Right lobe of liver (tissue), 6 donors: ENCODE measurements at regions not wholly inside any gene's neighbourhood (a gene's known extent, or its start where the extent isn't known, plus 50 kb on each side); places are given as distances from the start of the nearest gene placed in this dataset.

ENCODE experiments used
- ATAC-seq, 4 donors: fragments of 200-7000 bp; cut with Tn5 transposase; one replicate each; pipeline ENCODE4 v1.9.1; 2020; ENCODE audit warnings: mild to moderate bottlenecking in 4 of 4, moderate library complexity in 4 of 4
- DNase-seq, 3 donors: peaks; one replicate each; pipeline ENCODE4 v3.0.0-alpha.2; 2020
- H3K27ac ChIP-seq, 3 donors: fragments of 200-600 bp; one replicate each; pipeline ENCODE4 v1.8.0; 2022
- H3K27me3 ChIP-seq, 2 donors: fragments of 200-600 bp; one replicate each; pipeline ENCODE4 v1.8.0; 2022
- H3K36me3 ChIP-seq, 4 donors: fragments of 200-600 bp; sonication (generic) in 1 of 4; one replicate each; pipeline versions ENCODE4 v1.5.1 to v1.8.0; 2017 to 2022; ENCODE audit warnings: control low read depth in 1 of 4
- H3K4me1 ChIP-seq, 4 donors: fragments of 200-600 bp; sonication (generic) in 1 of 4; one replicate each; pipeline versions ENCODE4 v1.5.1 to v1.8.0; 2017 to 2022; ENCODE audit warnings: control low read depth in 1 of 4
- H3K4me3 ChIP-seq, 3 donors: fragments of 200-600 bp; one replicate each; pipeline ENCODE4 v1.8.0; 2022
- H3K9me3 ChIP-seq, 4 donors: fragments of 200-600 bp; sonication (generic) in 1 of 4; one replicate each; pipeline versions ENCODE4 v1.5.1 to v1.8.0; 2017 to 2022; ENCODE audit warnings: control low read depth in 1 of 4
- POLR2A ChIP-seq: fragments of 450-650 bp; IDR thresholded peaks from one replicate; pipeline ENCODE4 v1.6.1; 2017; ENCODE audit warnings: antibody characterized with exemption, mild to moderate bottlenecking
- WGBS: methylation state at CpG from one replicate; pipeline ENCODE4 v1.1.6; 2018; ENCODE audit warnings: low coverage, low lambda C conversion rate; ENCODE audit not compliant: insufficient coverage; ENCODE audit errors: missing lambda C conversion rate; 5-methylcytosine and 5-hydroxymethylcytosine counted together
- intact Hi-C, 2 donors: fragments of 100-400 bp; cut with DNase I; formaldehyde crosslinking; loops; one replicate each; pipeline versions ENCODE4 v1.11.2 to v1.14.1; 2022
- TF ChIP-seq, protein P1 (sequence below), 4 donors: fragments of 200-600 bp in 3 of 4; fragments of 450-650 bp in 1 of 4; IDR thresholded peaks; one replicate each; pipeline versions ENCODE4 v1.5.1 to v1.8.0; 2016 to 2022; ENCODE audit warnings: antibody characterized with exemption in 4 of 4, mild to moderate bottlenecking in 2 of 4
- donor health status: DM: no; HTN: yes; CAD: no.
- donor health status: DM: no; HTN: no; CAD: no.
- donor health status: DM: no; HTN: no; CAD: no.
- donor health status: DM: no; HTN: yes; CAD: no.
- donor health status: DM: no; HTN: yes; CAD: no.

GRCh38 chr11:112597286-112597790 lies 336.7 kb upstream of the PLET1 start:
- Histone ChIP-seq H3K27ac (no peak overlapping the region), H3K4me1 (no peaks in the 10 kb centered on the region), H3K4me3 (no peak overlapping the region), H3K9me3 (no peaks in the 10 kb centered on the region), H3K36me3 (no peaks in the 10 kb centered on the region), H3K27me3 (no peaks in the 10 kb centered on the region)
- no peak for DNase-seq
- WGBS, result 76% methylated on average over 2 of the region's 2 CpGs
- TF ChIP-seq POLR2A, result no peak
- TF ChIP-seq, protein P1, sequence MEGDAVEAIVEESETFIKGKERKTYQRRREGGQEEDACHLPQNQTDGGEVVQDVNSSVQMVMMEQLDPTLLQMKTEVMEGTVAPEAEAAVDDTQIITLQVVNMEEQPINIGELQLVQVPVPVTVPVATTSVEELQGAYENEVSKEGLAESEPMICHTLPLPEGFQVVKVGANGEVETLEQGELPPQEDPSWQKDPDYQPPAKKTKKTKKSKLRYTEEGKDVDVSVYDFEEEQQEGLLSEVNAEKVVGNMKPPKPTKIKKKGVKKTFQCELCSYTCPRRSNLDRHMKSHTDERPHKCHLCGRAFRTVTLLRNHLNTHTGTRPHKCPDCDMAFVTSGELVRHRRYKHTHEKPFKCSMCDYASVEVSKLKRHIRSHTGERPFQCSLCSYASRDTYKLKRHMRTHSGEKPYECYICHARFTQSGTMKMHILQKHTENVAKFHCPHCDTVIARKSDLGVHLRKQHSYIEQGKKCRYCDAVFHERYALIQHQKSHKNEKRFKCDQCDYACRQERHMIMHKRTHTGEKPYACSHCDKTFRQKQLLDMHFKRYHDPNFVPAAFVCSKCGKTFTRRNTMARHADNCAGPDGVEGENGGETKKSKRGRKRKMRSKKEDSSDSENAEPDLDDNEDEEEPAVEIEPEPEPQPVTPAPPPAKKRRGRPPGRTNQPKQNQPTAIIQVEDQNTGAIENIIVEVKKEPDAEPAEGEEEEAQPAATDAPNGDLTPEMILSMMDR (IDR thresholded peaks at IDR 0.05), result no peak
- no peak for ATAC-seq
- intact Hi-C loops, result no loop called here

DNA sequence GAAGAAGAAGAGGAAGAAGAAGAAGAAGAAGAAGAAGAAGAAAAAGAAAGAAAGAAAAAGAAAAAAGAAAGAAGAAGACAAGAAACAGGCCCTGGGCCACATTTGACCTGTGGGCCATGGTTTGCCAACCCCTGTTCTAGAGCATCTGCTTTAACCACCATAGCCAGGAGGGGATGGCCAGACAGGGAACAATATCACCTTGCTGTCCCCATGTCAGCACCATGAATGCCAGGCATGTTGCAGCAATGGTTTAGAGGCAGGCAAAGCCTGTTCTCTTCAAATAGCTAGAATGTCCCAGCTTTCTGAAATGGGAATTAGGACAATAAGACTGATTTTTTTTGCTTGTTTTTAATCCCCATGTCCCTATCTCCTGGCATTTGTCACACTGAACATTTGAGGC lies 338.6 kb upstream of the PLET1 start:
- no peaks in the 10 kb centered on the region for H3K36me3 ChIP-seq
- ATAC-seq (no peak), DNase-seq (no peak)
- H3K27ac ChIP-seq, result no peak overlapping the region
- H3K4me1 ChIP-seq, result no peaks in the 10 kb centered on the region
- H3K4me3 ChIP-seq, result no peak overlapping the region
- no peaks in the 10 kb centered on the region for H3K27me3 ChIP-seq
- intact Hi-C loops, result no loop called here
- TF ChIP-seq POLR2A, result no peak
- TF ChIP-seq, protein P1 (IDR thresholded peaks at IDR 0.05), result no peak
- no peaks in the 10 kb centered on the region for H3K9me3 ChIP-seq

- Histone ChIP-seq H3K27me3 (no peaks in the 10 kb centered on the region), H3K4me3 (no peak overlapping the region), H3K36me3 (no peaks in the 10 kb centered on the region), H3K27ac (no peak overlapping the region), H3K9me3 (no peaks in the 10 kb centered on the region), H3K4me1 (no peaks in the 10 kb centered on the region)
- TF ChIP-seq, protein P1 (IDR thresholded peaks at IDR 0.05), result no peak
- TF ChIP-seq POLR2A, result no peak
- no peak for ATAC-seq
- intact Hi-C loops, result no loop called here
- 55% methylated on average over 5 of the region's 5 CpGs for WGBS
- no peak for DNase-seq
Measured at GRCh38 chr11:112599856-112600533, 339.3 kb upstream of the PLET1 start.

- Histone ChIP-seq H3K4me1 (no peaks in the 10 kb centered on the region), H3K27me3 (no peaks in the 10 kb centered on the region), H3K27ac (no peak overlapping the region), H3K36me3 (no peaks in the 10 kb centered on the region), H3K9me3 (no peaks in the 10 kb centered on the region), H3K4me3 (no peak overlapping the region)
- DNase-seq (no peak), ATAC-seq (no peak)
- TF ChIP-seq, protein P1 (IDR thresholded peaks at IDR 0.05), result no peak
- no peak for TF ChIP-seq POLR2A
- intact Hi-C loops, result no loop called here
Measured at GRCh38 chr11:112605093-112605666, 344.5 kb upstream of the PLET1 start.
